HG02852 (cell line): ENCODE measurements at regions not wholly inside any gene's neighbourhood (a gene's known extent, or its start where the extent isn't known, plus 50 kb on each side); places are given as distances from the start of the nearest gene placed in this dataset.

Experiments used
- ATAC-seq: cut with Tn5 transposase; IDR thresholded peaks from one replicate; pipeline ENCODE4 v1.9.1; 2021; ENCODE audit warnings: mild to moderate bottlenecking, moderate library complexity; ENCODE audit not compliant: unreplicated experiment

GRCh38 chr15:79656151-79657000, 224.2 kb downstream of the MINAR1 start:
- ATAC-seq: no peak

DNA sequence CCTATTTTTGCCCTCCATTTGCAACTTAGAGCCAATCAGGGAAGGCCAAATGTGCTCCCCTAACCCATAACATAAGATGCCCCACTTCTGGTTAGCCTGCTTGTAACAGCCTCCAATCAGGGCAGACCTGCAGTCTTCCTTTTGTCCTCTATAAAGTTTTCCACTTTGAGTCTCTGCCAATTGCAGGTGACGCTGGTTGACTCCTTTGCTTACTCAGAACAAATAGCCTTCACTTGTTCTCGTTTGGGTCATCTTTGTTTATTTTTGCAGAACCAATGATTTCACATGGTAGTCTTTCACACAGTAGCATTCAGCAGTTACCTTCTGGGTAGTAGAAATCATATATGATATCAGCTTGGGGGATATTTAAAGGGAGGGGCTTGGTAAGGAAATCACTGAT, 225.6 kb downstream of the MINAR1 start:
- no peak for ATAC-seq

- no peak for ATAC-seq
These were observed 227.6 kb downstream of the MINAR1 start for GRCh38 chr15:79659691-79660090.

DNA sequence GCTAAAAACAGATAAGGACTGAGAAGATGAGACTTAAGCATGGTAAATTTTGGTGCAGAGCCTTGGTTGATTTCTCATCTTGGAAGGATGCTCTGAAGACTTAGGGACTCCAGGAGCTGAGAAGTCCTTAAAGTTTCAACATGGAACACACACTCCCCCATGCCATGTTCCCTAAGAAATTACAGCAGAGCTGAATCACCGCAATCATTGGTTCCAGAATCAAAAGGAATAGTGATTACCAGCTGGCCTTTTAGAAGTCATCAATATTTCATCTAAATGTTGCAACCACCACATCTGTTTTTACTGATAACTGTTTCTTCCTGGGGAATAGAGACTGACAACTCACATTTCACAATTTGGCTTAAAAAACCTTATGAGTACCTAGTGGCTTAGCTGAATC, 229.3 kb downstream of the MINAR1 start:
- ATAC-seq: no peak

GRCh38 chr15:79673416-79674123, 223.2 kb downstream of the MTHFS start:
- ATAC-seq: peak; percentile 91

GRCh38 chr15:79674124-79674465, 222.7 kb downstream of the MTHFS start:
- ATAC-seq: no peak

GRCh38 chr15:79675982-79676381, 220.8 kb downstream of the MTHFS start:
- no peak for ATAC-seq

- no peak for ATAC-seq
These were observed 220.2 kb downstream of the MTHFS start for GRCh38 chr15:79676621-79677020.

DNA sequence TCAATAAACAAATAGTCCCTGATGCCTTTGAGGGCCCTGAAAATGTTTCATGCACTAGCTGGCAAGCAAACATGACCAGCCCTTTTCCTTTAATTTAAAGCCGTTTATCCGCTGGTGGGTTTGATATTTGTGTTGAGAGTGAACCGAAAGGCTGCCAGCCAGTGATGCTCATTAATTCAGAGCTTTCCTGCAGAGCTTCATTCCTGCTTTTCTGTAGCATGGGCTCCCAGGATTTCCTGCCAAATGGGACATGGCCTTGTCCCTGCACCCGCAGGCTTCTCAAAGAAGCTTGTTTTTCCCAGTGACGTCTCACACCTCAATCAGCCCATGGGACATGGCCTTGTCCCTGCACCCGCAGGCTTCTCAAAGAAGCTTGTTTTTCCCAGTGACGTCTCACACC, 219.6 kb downstream of the MTHFS start:
- ATAC-seq: no peak

- no peak for ATAC-seq
These were observed 218.6 kb downstream of the MTHFS start for GRCh38 chr15:79678032-79678701.

DNA sequence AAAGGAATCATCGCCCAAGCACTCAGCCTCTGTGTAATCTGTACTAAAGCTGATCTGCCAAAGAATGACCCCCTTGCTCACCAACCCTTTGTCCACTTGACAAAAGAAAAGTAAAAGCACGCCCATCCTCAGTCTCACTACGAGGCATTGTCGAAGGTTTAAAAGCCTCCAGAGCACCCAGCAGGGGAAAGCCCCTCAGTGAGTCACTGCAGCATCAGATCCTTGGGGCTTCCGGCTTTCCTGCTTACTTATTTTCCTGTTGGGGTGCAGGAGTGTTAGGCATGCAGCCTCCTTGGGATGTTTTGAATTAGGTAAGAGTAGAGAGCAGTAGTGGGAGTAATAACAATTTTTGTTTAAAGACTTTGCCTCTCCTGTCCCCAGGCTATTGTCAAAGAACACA, 216.1 kb downstream of the MTHFS start:
- no peak for ATAC-seq

DNA sequence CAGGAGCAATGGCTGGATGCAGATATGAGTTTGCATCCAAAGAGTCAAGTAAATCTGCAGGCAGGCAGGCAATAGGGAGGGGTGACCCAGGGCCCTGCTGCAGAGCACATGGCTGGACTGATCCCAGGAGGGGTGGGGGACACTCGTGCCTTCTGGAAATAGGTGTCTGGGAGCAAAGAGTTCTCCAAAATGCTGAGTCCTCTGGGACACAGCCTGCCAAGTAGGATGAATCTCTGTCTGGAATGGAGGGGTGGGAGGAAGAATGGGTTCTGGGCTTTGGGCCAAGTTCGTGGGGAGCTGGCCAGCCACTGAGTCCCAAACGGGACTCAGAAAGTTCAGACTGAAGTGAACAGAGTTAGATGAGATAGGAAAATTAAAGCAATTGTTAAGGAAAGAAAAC, 214.5 kb downstream of the MTHFS start:
- ATAC-seq: no peak

DNA sequence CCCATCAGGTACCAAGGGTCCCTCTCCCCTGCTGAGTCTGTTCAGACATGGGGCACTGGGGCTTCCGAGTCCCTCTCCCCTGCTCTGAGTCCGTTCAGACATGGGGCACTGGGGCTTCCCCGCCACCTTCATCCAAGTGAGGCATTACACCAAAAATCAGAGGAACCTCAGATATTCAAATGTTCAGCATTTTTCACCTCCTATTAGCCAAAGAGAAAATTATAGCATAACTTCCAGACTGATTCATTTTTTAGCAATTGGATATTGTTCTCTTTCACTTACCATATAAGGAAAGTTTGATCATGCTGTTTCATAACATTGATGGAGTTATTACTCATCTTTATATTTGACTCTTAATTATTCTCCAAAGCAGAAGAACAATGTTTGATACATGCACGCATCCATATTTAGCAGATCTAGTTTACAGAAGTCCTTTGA, 213.9 kb downstream of the MTHFS start:
- no peak for ATAC-seq

- ATAC-seq: no peak
These were observed 207.8 kb downstream of the MTHFS start for GRCh38 chr15:79689030-79689429.

GRCh38 chr15:79700951-79701480, 195.8 kb downstream of the MTHFS start:
- no peak for ATAC-seq

DNA sequence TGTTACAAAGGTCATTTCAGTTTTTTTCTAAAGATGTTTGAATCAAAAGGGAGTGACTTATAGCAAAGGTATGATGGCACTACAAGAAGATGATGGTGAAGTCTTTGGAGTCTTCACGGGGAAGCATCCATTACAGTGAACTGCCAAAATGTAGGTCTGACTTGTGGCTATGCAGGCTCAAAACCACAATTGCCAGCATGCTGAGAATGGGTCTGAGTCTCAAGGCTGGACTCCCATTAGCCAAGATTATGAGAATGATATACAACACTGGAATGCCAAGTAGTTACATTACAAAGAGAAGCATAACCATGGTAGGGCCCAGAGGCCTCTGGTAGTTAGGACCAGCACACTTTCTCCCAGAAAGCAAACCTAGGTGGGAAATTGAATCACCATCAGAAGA, 194.2 kb downstream of the MTHFS start:
- ATAC-seq: no peak

- no peak for ATAC-seq
These were observed 175.6 kb downstream of the MTHFS start for GRCh38 chr15:79721256-79721655.

DNA sequence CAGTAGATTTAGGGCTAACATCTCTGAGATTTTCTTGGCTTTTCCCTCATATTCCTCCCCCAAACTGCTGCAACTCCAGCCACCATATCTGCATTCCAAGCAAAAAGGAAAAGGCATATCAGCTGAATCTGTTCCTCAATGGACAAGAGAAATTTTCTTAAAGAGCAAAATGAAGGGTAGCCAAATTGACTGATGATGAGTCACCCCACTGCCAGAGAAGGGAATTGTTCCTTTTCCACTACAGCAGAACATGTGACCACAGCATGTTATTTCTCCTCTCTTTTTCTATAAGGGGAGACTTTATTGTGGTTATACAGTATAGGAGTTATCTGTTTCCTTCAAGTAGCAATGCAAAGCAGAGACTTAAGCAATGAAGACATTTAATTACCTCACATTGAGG, 172.5 kb downstream of the MTHFS start:
- ATAC-seq: no peak

GRCh38 chr15:79724804-79725203, 172.0 kb downstream of the MTHFS start:
- ATAC-seq: no peak

- ATAC-seq: no peak
These were observed 167.9 kb downstream of the MTHFS start for GRCh38 chr15:79728867-79729266.

DNA sequence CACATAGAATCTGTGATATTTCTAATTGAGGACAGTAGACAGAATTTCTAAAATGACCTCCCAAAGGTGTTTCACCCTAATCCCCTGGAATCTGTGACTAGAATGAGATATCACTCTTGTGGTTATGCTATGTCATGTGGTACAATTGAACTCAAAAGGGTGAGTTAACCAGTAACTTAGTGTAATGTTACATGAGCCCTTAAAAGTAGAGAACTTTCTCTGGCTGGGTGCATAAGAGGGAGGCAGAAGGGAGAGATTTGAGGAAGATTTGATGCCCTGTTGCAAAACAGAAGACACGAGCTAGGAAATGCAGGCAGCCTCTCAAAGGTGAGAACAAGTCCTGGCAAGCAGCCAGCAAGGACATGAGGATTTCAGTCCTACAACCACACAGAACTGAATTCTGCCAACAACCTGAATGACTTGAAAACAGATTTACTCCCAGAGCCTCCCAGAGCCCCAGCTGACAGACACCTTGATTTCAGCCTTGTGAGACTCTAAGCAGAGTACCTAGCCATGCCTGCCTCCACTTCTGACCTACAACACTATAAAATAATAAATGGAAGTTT, 160.3 kb downstream of the MTHFS start:
- no peak for ATAC-seq
